A673 (cell line): ENCODE measurements at regions not wholly inside any gene's neighbourhood (a gene's known extent, or its start where the extent isn't known, plus 50 kb on each side); places are given as distances from the start of the nearest gene placed in this dataset.

Experiments
- BruUV-seq: library from RNA; stranded (reverse); fragments of 400-500 nt; replicated peaks from 2 replicates; lab custom pipeline; 2021; lab: Mats Ljungman, UMichigan
- CTCF ChIA-PET: fragments of 300-600 bp; sonication (Branson Sonifier 250); formaldehyde crosslinking; loops from one replicate; lab custom pipeline; 2022; ENCODE audit warnings: antibody characterized with exemption; lab: Charles Lee
- POLR2A ChIA-PET: fragments of 300-600 bp; sonication (Branson Sonifier 250); formaldehyde crosslinking; loops from one replicate; lab custom pipeline; 2022; ENCODE audit warnings: antibody characterized with exemption; ENCODE audit not compliant: low non-redundant PET; lab: Charles Lee
- DNase-seq: peaks from one replicate; pipeline ENCODE4 v3.0.0-alpha.2; 2015; ENCODE audit warnings: low spot score
- H3K27ac ChIP-seq: fragments of 200-600 bp; sonication (generic); 2 replicates; pipeline ENCODE4 v1.5.1; 2016; ENCODE audit warnings: mixed run types, low read depth, mild to moderate bottlenecking, mixed read lengths, antibody characterized with exemption, low read length; ENCODE audit not compliant: poor library complexity, severe bottlenecking
- H3K27me3 ChIP-seq: fragments of 200-600 bp; sonication (generic); replicated peaks from 2 replicates; pipeline ENCODE4 v1.6.1; 2017; ENCODE audit warnings: mixed run types, low read depth, mild to moderate bottlenecking, mixed read lengths, antibody characterized with exemption, low read length; ENCODE audit not compliant: insufficient read depth, poor library complexity
- H3K36me3 ChIP-seq: fragments of 200-600 bp; sonication (generic); 2 replicates; pipeline ENCODE4 v1.6.1; 2016; ENCODE audit warnings: mixed run types, mild to moderate bottlenecking, mixed read lengths, antibody characterized with exemption, low read length; ENCODE audit not compliant: insufficient read depth, poor library complexity, severe bottlenecking
- H3K4me1 ChIP-seq: fragments of 200-600 bp; sonication (generic); 2 replicates; pipeline ENCODE4 v1.6.1; 2017; ENCODE audit warnings: mixed run types, mild to moderate bottlenecking, mixed read lengths, antibody characterized with exemption, low read length; ENCODE audit not compliant: insufficient read depth, poor library complexity, severe bottlenecking
- H3K4me3 ChIP-seq: fragments of 200-600 bp; sonication (generic); 2 replicates; pipeline ENCODE4 v1.5.1; 2016; ENCODE audit warnings: low read depth, mixed run types, mild to moderate bottlenecking, mixed read lengths, low read length; ENCODE audit not compliant: poor library complexity, severe bottlenecking
- H3K9me3 ChIP-seq: fragments of 200-600 bp; sonication (generic); 2 replicates; pipeline ENCODE4 v1.6.1; 2016; ENCODE audit warnings: mixed run types, low read depth, mild to moderate bottlenecking, mixed read lengths, antibody characterized with exemption, low read length; ENCODE audit not compliant: poor library complexity, severe bottlenecking
- CTCF ChIP-seq: fragments of 300-800, 200-600 bp; sonication (generic); conservative IDR thresholded peaks from 2 replicates; pipeline ENCODE4 v1.5.1; 2017; ENCODE audit warnings: low read depth, mild to moderate bottlenecking, antibody characterized with exemption, low read length, moderate library complexity, mixed read lengths
- EZH2 ChIP-seq: fragments of 200-600 bp; sonication (generic); IDR thresholded peaks from 2 replicates; pipeline ENCODE4 v1.6.1; 2017; ENCODE audit warnings: borderline replicate concordance, low read depth, mild to moderate bottlenecking, mixed read lengths, antibody characterized with exemption, low read length; ENCODE audit not compliant: poor library complexity, severe bottlenecking
- intact Hi-C: fragments of 100-400 bp; cut with micrococcal nuclease; formaldehyde crosslinking; loops from one replicate; pipeline ENCODE4 v1.10.0; 2022; ENCODE audit not compliant: unreplicated experiment

- no peaks in the 10 kb centered on the region for H3K4me1 ChIP-seq
- no TSS peak for BruUV-seq
- no peak overlapping the region for H3K27ac ChIP-seq
- CTCF ChIA-PET: no interaction called here
- H3K4me3 ChIP-seq: no peak overlapping the region
- no peak for TF ChIP-seq CTCF
- TF ChIP-seq EZH2: no peak
- H3K27me3 ChIP-seq: no peaks in the 10 kb centered on the region
- intact Hi-C loops: no loop called here
- peaks cover 28% of the 10 kb centered on the region for H3K9me3 ChIP-seq
- POLR2A ChIA-PET: no interaction called here
- DNase-seq: no peak
- no peaks in the 10 kb centered on the region for H3K36me3 ChIP-seq
These were observed 110.9 kb downstream of the LRRC30 start for GRCh38 chr18:7341581-7342337.

DNA sequence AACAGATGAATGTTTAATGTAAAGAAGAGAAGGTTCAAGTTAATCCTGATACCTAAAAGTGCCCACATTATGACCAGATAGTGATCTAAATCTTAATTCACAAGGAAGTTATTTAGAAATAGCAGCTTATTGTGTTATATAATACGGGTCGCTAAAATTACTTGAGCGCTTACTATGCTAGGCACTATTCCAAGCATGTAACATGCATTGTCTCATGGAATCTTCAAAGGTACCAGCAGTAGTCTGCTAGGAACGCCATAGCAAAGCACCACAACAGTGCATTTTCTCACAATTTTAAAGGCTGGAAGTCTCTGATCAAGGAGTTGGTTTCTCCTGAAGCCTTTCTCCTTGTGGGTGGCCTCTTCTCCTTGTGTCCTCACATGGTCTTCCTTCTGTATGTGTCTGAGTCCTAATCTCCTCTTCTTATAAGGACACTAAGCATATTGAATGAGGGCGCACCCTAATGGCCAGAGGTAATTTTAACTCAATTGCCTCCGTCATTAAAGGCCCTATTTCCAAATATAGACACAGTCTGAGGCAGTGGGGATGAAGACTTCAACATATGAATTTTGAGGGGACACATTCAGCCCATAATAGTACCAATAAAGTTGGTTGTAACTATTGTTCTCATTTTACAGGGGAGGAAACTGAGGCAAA lies 118.4 kb downstream of the LRRC30 start:
- Histone ChIP-seq H3K9me3 (peaks cover 36% of the 10 kb centered on the region), H3K4me3 (no peak overlapping the region), H3K4me1 (no peaks in the 10 kb centered on the region), H3K36me3 (no peaks in the 10 kb centered on the region), H3K27me3 (no peaks in the 10 kb centered on the region), H3K27ac (no peak overlapping the region)
- intact Hi-C loops: no loop called here
- BruUV-seq: no TSS peak
- CTCF ChIA-PET: no interaction called here
- POLR2A ChIA-PET: no interaction called here
- TF ChIP-seq CTCF: no peak
- no peak for TF ChIP-seq EZH2
- no peak for DNase-seq

DNA sequence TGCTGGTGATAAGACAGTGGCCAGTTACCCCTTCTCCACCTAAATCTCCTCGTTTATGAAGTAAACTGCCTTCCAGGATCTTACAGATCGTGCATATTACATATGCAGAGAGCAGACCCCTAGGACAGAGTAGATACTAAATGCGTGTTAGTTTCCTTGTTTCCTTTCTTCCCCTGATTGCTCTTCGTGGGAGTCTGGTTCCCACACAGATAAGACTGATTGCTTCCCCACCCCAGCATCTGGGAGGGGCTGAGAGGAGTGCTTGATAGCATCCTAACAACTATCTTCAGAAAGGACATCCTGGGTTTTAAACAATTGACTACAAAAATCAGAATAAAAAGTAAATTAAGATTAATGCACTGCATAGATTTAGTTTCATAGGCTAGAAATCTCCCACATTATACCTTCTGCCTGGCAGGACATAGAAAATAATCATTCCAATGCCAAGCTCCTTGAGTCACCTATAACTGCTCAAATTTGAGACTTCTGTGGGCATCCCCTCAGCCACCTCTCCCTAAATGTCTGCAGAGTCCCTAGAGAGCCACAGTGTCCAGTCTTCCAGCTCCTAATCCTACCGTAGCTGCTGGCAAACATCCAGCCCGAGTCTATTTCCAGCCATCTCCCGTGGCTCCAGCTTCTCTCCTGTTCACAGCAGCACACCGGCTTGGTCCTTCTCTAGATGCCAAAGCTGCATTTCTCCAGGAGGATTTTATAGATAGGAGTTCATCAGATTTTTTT lies 128.3 kb downstream of the LRRC30 start:
- TF ChIP-seq CTCF (no peak), EZH2 (no peak)
- BruUV-seq: no TSS peak

More for the DNA sequence above, 128.3 kb downstream of the LRRC30 start:
- Histone ChIP-seq H3K27ac (no peak overlapping the region), H3K9me3 (peaks cover 11% of the 10 kb centered on the region), H3K36me3 (no peaks in the 10 kb centered on the region), H3K27me3 (no peaks in the 10 kb centered on the region), H3K4me3 (no peak overlapping the region), H3K4me1 (no peaks in the 10 kb centered on the region)
- intact Hi-C loops: no loop called here
- CTCF ChIA-PET: no interaction called here
- no peak for DNase-seq
- POLR2A ChIA-PET: no interaction called here
